Psoas muscle (tissue), 7 donors: ENCODE measurements at regions not wholly inside any gene's neighbourhood (a gene's known extent, or its start where the extent isn't known, plus 50 kb on each side); places are given as distances from the start of the nearest gene placed in this dataset.

Experiments
- ATAC-seq, 4 donors: fragments of 200-7000 bp; cut with Tn5 transposase; one replicate each; pipeline ENCODE4 v1.9.1; 2020; ENCODE audit warnings: moderate library complexity in 3 of 4, mild to moderate bottlenecking in 2 of 4
- DNase-seq, 2 donors: peaks; one replicate each; pipeline ENCODE4 v3.0.0-alpha.2; 2020
- H3K27ac ChIP-seq: fragments of 200-600 bp; one replicate; pipeline ENCODE4 v1.8.0; 2022
- H3K27me3 ChIP-seq, 3 donors: fragments of 200-600 bp in 1 of 3; one replicate each; pipeline versions ENCODE4 v1.6.1 to v1.8.0; 2013 to 2022; ENCODE audit warnings: low read length in 2 of 3, mild to moderate bottlenecking in 2 of 3, moderate library complexity in 1 of 3; ENCODE audit not compliant: insufficient read depth in 3 of 3
- H3K36me3 ChIP-seq, 2 donors: fragments of 200-600 bp in 1 of 2; one replicate each; pipeline versions ENCODE4 v1.6.1 to v1.8.0; 2013 to 2022; ENCODE audit warnings: low read depth in 1 of 2, mild to moderate bottlenecking in 1 of 2, moderate library complexity in 1 of 2; ENCODE audit not compliant: insufficient read depth in 1 of 2
- H3K4me1 ChIP-seq: fragments of 200-600 bp; one replicate; pipeline ENCODE4 v1.8.0; 2022
- H3K4me3 ChIP-seq: fragments of 200-600 bp; one replicate; pipeline ENCODE4 v1.8.0; 2022; ENCODE audit warnings: mild to moderate bottlenecking
- H3K9me3 ChIP-seq: fragments of 200-600 bp; one replicate; pipeline ENCODE4 v1.8.0; 2022
- CTCF ChIP-seq: fragments of 200-600 bp; IDR thresholded peaks from one replicate; pipeline ENCODE4 v1.8.0; 2022; ENCODE audit warnings: antibody characterized with exemption
- WGBS, 3 donors: extraction: QIAGEN DNeasy Blood & Tissue Kit; methylation state at CpG; one replicate each; pipeline versions ENCODE4 v1.1.6 to v1.1.7; 2013; 5-methylcytosine and 5-hydroxymethylcytosine counted together
- intact Hi-C, 2 donors: fragments of 100-400 bp; cut with DNase I; formaldehyde crosslinking; loops; one replicate each; pipeline versions ENCODE4 v1.11.0 to v1.14.2; 2022
- donor health status: healthy with polysubstance abuse.
- donor health status: DM: no; HTN: no; CAD: no; lungs with moderate emphysema.
- donor health status: Bipolar disorder and iron deficiency.
- donor health status: healthy.
- donor health status: DM: yes; HTN: yes; CAD: no.
- donor health status: DM: no; HTN: no; CAD: no.
- donor health status: DM: yes; HTN: yes; CAD: no.

GRCh38 chr2:45288532-45289417 lies 279.5 kb upstream of the SIX2 start:
- Histone ChIP-seq H3K4me3 (no peak overlapping the region), H3K9me3 (no peaks in the 10 kb centered on the region), H3K4me1 (no peaks in the 10 kb centered on the region), H3K36me3 (no peaks in the 10 kb centered on the region), H3K27ac (no peak overlapping the region), H3K27me3 (no peaks in the 10 kb centered on the region)
- ATAC-seq (no peak), DNase-seq (no peak)
- intact Hi-C loops, result no loop called here
- WGBS, 3 donors, result 82 to 92% (median 89%) methylated on average over 6 of the region's 6 CpGs
- no peak for TF ChIP-seq CTCF

GRCh38 chr2:45287045-45287444 lies 277.8 kb upstream of the SIX2 start:
- H3K4me1 ChIP-seq, result peaks cover 4% of the 10 kb centered on the region
- H3K36me3 ChIP-seq, result no peaks in the 10 kb centered on the region
- ATAC-seq, result no peak
- no peaks in the 10 kb centered on the region for H3K9me3 ChIP-seq
- intact Hi-C loops, result no loop called here
- TF ChIP-seq CTCF, result no peak
- no peak overlapping the region for H3K27ac ChIP-seq
- DNase-seq, result no peak
- no peak overlapping the region for H3K4me3 ChIP-seq
- WGBS, 3 donors, result 74 to 91% (median 86%) methylated on average over 4 of the region's 4 CpGs
- no peaks in the 10 kb centered on the region for H3K27me3 ChIP-seq

- H3K27me3 ChIP-seq, result no peaks in the 10 kb centered on the region
- ATAC-seq (no peak), DNase-seq (no peak)
- WGBS, 3 donors, result 83 to 90% (median 85%) methylated on average over 4 of the region's 4 CpGs
- H3K4me3 ChIP-seq, result no peak overlapping the region
- H3K36me3 ChIP-seq, result no peaks in the 10 kb centered on the region
- H3K4me1 ChIP-seq, result peaks cover 4% of the 10 kb centered on the region
- no peaks in the 10 kb centered on the region for H3K9me3 ChIP-seq
- intact Hi-C loops, result no loop called here
- H3K27ac ChIP-seq, result no peak overlapping the region
- no peak for TF ChIP-seq CTCF
Observed at GRCh38 chr2:45285771-45286390, 276.6 kb upstream of the SIX2 start.

- intact Hi-C loops, result no loop called here
- Histone ChIP-seq H3K27ac (no peak overlapping the region), H3K36me3 (no peaks in the 10 kb centered on the region), H3K4me1 (peaks cover 4% of the 10 kb centered on the region), H3K4me3 (no peak overlapping the region), H3K9me3 (no peaks in the 10 kb centered on the region), H3K27me3 (no peaks in the 10 kb centered on the region)
- DNase-seq (no peak), ATAC-seq (no peak)
- WGBS, 3 donors, result 86 to 87% (median 86%) methylated on average over 5 of the region's 5 CpGs
- TF ChIP-seq CTCF, result no peak
Observed at GRCh38 chr2:45285311-45285710, 276.1 kb upstream of the SIX2 start.
